ENCODE measurements at regions not wholly inside any gene's neighbourhood (a gene's known extent, or its start where the extent isn't known, plus 50 kb on each side); places are given as distances from the start of the nearest gene placed in this dataset.
"Not testable (repeated sequence)": the region's sequence is repeated elsewhere in the genome, so short reads cannot be mapped to it uniquely, and the experiment has no call there.

DNA sequence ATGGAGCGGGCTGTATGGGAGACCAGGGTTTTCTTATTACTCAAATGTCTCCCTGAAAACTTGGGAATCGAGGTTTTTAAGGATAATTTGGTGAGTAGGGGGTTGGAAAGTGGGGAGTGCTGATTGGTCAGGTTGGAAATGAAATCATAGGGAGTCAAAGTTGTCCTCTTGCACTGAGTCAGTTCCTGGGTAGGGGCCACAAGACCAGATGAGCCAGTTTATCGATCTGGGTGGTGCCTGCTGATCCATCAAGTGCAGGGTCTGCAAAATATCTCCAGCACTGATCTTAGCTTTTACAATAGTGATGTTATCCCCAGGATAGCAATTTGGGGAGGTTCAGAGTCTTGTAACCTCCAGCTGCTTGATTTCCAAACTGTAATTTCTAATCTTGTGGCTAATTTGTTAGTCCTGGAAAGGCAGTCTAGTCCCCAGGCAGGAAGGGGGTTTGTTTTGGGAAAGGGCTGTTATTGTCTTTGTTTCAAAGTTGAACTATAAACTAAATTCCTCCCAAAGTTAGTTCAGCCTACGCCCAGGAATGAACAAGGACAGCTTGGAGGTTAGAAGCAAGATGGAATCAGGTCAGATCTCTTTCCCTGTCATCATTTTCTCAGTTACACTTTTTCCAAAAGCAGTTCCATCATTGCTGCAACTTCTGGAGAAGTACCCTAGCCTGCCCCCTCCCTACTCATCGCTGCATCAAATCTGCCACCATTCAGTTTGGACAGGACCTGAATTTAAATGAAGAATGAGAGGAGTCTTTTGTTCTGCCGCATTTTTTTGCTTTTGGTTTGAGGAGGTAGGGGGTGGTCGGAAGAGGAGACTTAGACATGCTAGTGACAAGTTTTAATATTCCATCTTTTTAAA, 236.4 kb upstream of the GALNT17 start:
- peak; percentile 91 for DNase-seq
- H3K36me3 ChIP-seq (ENCODE audit: control insufficient read depth, insufficient read depth, low read length); H3K27me3 ChIP-seq (ENCODE audit: control insufficient read depth, insufficient read depth, low read length); H3K4me3 ChIP-seq (ENCODE audit: low read length); H3K9me3 ChIP-seq (replicated peaks; ENCODE audit: control insufficient read depth, low read depth, low read length): not testable (repeated sequence)
- peak overlapping the region; percentile 62 for H3K27ac ChIP-seq (ENCODE audit: low read length)
- peaks cover 19% of the 10 kb centered on the region for H3K4me1 ChIP-seq (ENCODE audit: control insufficient read depth, insufficient read depth, low read length)
- 17% methylated on average over 2 of the region's 7 CpGs for WGBS (ENCODE audit: insufficient coverage)

GRCh38 chr7:70907259-70908247, 224.4 kb upstream of the GALNT17 start:
- Histone ChIP-seq H3K4me3 (ENCODE audit: low read length) (no peak overlapping the region), H3K36me3 (ENCODE audit: control insufficient read depth, insufficient read depth, low read length) (no peaks in the 10 kb centered on the region), H3K9me3 (replicated peaks; ENCODE audit: control insufficient read depth, low read depth, low read length) (peaks cover 2% of the 10 kb centered on the region), H3K27me3 (ENCODE audit: control insufficient read depth, insufficient read depth, low read length) (no peaks in the 10 kb centered on the region), H3K27ac (ENCODE audit: low read length) (no peak overlapping the region), H3K4me1 (ENCODE audit: control insufficient read depth, insufficient read depth, low read length) (peaks cover 5% of the 10 kb centered on the region)
- no peak for DNase-seq
- 79% methylated on average over 2 of the region's 6 CpGs for WGBS (ENCODE audit: insufficient coverage)

DNA sequence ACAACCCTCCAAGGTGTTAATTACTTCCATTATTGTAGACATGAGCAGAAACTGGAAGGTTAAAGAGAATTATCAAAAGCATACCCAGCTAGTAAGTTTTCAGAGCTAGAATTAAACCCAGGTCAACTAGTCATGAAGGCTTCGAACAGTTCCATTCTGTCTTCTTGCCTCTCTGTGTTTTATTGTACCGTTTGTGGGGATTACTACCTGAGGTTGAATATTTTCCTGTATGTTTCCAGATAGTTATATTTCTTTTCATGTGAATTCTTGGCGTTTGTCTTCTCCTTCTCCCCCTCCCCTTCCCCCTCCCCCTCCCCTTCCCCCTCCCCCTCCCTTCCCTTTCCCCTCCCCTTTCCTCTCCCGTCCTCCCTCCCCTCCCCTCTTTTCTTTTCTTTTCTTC, 218.0 kb upstream of the GALNT17 start:
- DNase-seq: no peak
- no peaks in the 10 kb centered on the region for H3K36me3 ChIP-seq (ENCODE audit: control insufficient read depth, insufficient read depth, low read length)
- H3K27ac ChIP-seq (ENCODE audit: low read length): no peak overlapping the region
- H3K4me1 ChIP-seq (ENCODE audit: control insufficient read depth, insufficient read depth, low read length): no peaks in the 10 kb centered on the region
- H3K9me3 ChIP-seq (replicated peaks; ENCODE audit: control insufficient read depth, low read depth, low read length): no peaks in the 10 kb centered on the region
- H3K27me3 ChIP-seq (ENCODE audit: control insufficient read depth, insufficient read depth, low read length): no peaks in the 10 kb centered on the region
- no peak overlapping the region for H3K4me3 ChIP-seq (ENCODE audit: low read length)
- WGBS (ENCODE audit: insufficient coverage): no CpG with 5 or more reads among the region's 4 CpGs

- Histone ChIP-seq H3K4me1 (ENCODE audit: control insufficient read depth, insufficient read depth, low read length) (no peaks in the 10 kb centered on the region), H3K36me3 (ENCODE audit: control insufficient read depth, insufficient read depth, low read length) (no peaks in the 10 kb centered on the region), H3K27me3 (ENCODE audit: control insufficient read depth, insufficient read depth, low read length) (no peaks in the 10 kb centered on the region), H3K27ac (ENCODE audit: low read length) (no peak overlapping the region), H3K4me3 (ENCODE audit: low read length) (no peak overlapping the region), H3K9me3 (replicated peaks; ENCODE audit: control insufficient read depth, low read depth, low read length) (no peaks in the 10 kb centered on the region)
- DNase-seq: no peak
- WGBS (ENCODE audit: insufficient coverage): no CpG with 5 or more reads among the region's 2 CpGs
Observed at GRCh38 chr7:70915067-70915466, 216.9 kb upstream of the GALNT17 start.

DNA sequence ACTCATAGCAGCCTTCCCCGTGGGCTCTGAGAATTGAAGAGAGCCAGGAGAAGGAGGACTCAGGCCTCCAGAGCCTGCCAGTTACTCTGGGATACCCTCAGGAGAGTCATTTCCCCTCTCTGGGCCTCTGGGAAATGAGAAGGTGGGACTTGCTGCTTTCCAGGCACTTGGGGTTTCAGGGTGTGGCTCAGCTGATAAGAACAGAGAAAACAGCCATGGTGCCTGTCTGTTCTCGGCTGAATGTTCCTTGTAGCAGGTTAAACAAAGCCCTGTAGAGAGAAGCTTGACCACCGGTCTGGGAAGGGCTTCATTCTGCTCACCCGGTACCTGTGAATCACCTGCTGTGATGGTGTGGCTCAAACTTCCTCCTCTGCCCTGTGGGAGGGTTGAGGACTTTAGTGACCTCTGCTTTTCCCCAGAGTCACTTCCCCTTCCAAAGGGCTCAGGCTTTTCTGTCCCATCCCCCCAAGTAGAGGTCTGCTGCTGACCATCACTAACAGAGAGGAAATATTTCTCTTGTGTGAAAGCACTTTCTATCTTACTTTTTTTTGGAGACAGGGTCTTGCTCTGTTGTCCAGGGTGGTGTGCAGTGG, 212.4 kb upstream of the GALNT17 start:
- Histone ChIP-seq H3K36me3 (ENCODE audit: control insufficient read depth, insufficient read depth, low read length) (no peaks in the 10 kb centered on the region), H3K9me3 (replicated peaks; ENCODE audit: control insufficient read depth, low read depth, low read length) (no peaks in the 10 kb centered on the region), H3K4me3 (ENCODE audit: low read length) (no peak overlapping the region), H3K4me1 (ENCODE audit: control insufficient read depth, insufficient read depth, low read length) (no peaks in the 10 kb centered on the region), H3K27ac (ENCODE audit: low read length) (no peak overlapping the region), H3K27me3 (ENCODE audit: control insufficient read depth, insufficient read depth, low read length) (no peaks in the 10 kb centered on the region)
- 64% methylated on average over 2 of the region's 4 CpGs for WGBS (ENCODE audit: insufficient coverage)
- DNase-seq: no peak

GRCh38 chr7:70920876-70921275, 211.1 kb upstream of the GALNT17 start:
- DNase-seq: no peak
- H3K36me3 ChIP-seq (ENCODE audit: control insufficient read depth, insufficient read depth, low read length): no peaks in the 10 kb centered on the region
- no peak overlapping the region for H3K27ac ChIP-seq (ENCODE audit: low read length)
- H3K4me3 ChIP-seq (ENCODE audit: low read length): no peak overlapping the region
- no peaks in the 10 kb centered on the region for H3K27me3 ChIP-seq (ENCODE audit: control insufficient read depth, insufficient read depth, low read length)
- H3K4me1 ChIP-seq (ENCODE audit: control insufficient read depth, insufficient read depth, low read length): no peaks in the 10 kb centered on the region
- H3K9me3 ChIP-seq (replicated peaks; ENCODE audit: control insufficient read depth, low read depth, low read length): no peaks in the 10 kb centered on the region
- WGBS (ENCODE audit: insufficient coverage): no CpG with 5 or more reads among the region's 1 CpG

- DNase-seq: peak; percentile 49
- WGBS (ENCODE audit: insufficient coverage): 58% methylated on average over 6 of the region's 11 CpGs
Observed at GRCh38 chr7:70923181-70923845, 208.6 kb upstream of the GALNT17 start.

GRCh38 chr7:70925411-70926115, 206.4 kb upstream of the GALNT17 start:
- no peaks in the 10 kb centered on the region for H3K27me3 ChIP-seq (ENCODE audit: control insufficient read depth, insufficient read depth, low read length)
- no peaks in the 10 kb centered on the region for H3K36me3 ChIP-seq (ENCODE audit: control insufficient read depth, insufficient read depth, low read length)
- H3K27ac ChIP-seq (ENCODE audit: low read length): no peak overlapping the region
- no peak overlapping the region for H3K4me3 ChIP-seq (ENCODE audit: low read length)
- WGBS (ENCODE audit: insufficient coverage): 94% methylated on average over 2 of the region's 5 CpGs
- H3K4me1 ChIP-seq (ENCODE audit: control insufficient read depth, insufficient read depth, low read length): no peaks in the 10 kb centered on the region
- no peak for DNase-seq
- no peaks in the 10 kb centered on the region for H3K9me3 ChIP-seq (replicated peaks; ENCODE audit: control insufficient read depth, low read depth, low read length)

More at GRCh38 chr7:70923181-70923845, 208.6 kb upstream of the GALNT17 start:
- no peak overlapping the region for H3K4me3 ChIP-seq (ENCODE audit: low read length)
- no peaks in the 10 kb centered on the region for H3K9me3 ChIP-seq (replicated peaks; ENCODE audit: control insufficient read depth, low read depth, low read length)
- H3K27ac ChIP-seq (ENCODE audit: low read length): no peak overlapping the region
- H3K36me3 ChIP-seq (ENCODE audit: control insufficient read depth, insufficient read depth, low read length): no peaks in the 10 kb centered on the region
- no peaks in the 10 kb centered on the region for H3K4me1 ChIP-seq (ENCODE audit: control insufficient read depth, insufficient read depth, low read length)
- H3K27me3 ChIP-seq (ENCODE audit: control insufficient read depth, insufficient read depth, low read length): no peaks in the 10 kb centered on the region

GRCh38 chr7:70926666-70927065, 205.3 kb upstream of the GALNT17 start:
- Histone ChIP-seq H3K27ac (ENCODE audit: low read length) (no peak overlapping the region), H3K36me3 (ENCODE audit: control insufficient read depth, insufficient read depth, low read length) (no peaks in the 10 kb centered on the region), H3K27me3 (ENCODE audit: control insufficient read depth, insufficient read depth, low read length) (no peaks in the 10 kb centered on the region), H3K9me3 (replicated peaks; ENCODE audit: control insufficient read depth, low read depth, low read length) (no peaks in the 10 kb centered on the region), H3K4me1 (ENCODE audit: control insufficient read depth, insufficient read depth, low read length) (no peaks in the 10 kb centered on the region), H3K4me3 (ENCODE audit: low read length) (no peak overlapping the region)
- DNase-seq: peak; percentile 41
- no CpG with 5 or more reads among the region's 4 CpGs for WGBS (ENCODE audit: insufficient coverage)

Measured in muscle of leg (tissue), 3 donors.